ENCODE measurements at regions not wholly inside any gene's neighbourhood (a gene's known extent, or its start where the extent isn't known, plus 50 kb on each side); places are given as distances from the start of the nearest gene placed in this dataset.

DNA sequence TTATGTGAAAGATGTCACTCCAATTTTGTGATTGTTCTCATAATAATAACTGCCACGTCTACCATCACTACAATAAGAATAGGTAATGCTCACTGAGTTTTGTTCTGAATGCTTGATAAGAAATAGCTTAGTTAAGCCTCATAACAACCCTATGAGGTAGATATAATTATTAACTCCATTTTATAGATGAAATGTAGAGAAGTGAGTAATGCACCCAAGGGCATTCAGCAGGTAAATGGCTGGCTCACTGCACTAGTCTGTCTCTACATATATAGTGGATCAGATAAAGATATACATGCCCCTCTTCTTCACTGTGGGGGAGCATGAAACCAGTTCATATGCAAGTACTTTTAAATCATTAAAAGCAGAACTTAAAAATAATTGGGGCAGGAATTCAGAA, 65.8 kb upstream of the SLC4A4 start:
- Mint-ChIP-seq H3K9me3 (no peaks in the 10 kb centered on the region), H3K4me3 (no peak overlapping the region), H3K36me3 (no peaks in the 10 kb centered on the region), H3K27ac (no peak overlapping the region), H3K27me3 (peaks cover 2% of the 10 kb centered on the region), H3K4me1 (ENCODE audit: low read depth) (peaks cover 14% of the 10 kb centered on the region)
- no peak for DNase-seq
- ChIA-PET CTCF (interaction anchor here (0.7 kb wide), 1 partner anchor 972 kb away, joined by 3 read pairs; no protein-coding TSS in a partner anchor), POLR2A (no interaction called here)
- intact Hi-C loops (cut with micrococcal nuclease) = loop anchor here (5.0 kb wide), 1 partner anchor 439 kb away; no protein-coding TSS in a partner anchor

DNA sequence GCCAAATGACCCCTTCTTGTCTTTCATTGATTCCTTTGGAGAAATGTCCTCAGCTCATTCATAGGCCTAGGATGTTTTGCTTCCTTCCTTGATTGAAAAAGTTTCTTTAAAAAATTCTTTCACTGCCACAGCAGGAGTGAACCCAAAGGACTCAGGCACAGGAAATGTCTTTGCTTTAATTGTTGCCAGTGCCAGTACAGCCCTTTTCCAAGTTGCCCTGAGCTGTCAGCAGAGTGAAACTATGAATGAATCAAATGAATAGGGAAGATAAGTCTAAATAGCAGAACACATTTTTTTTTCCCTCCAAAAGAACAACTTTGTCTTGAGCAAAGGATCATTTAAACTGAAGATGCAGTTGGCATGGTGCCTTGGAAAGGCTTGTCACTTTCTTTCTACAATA, 63.8 kb upstream of the SLC4A4 start:
- CTCF ChIA-PET = interaction anchor here (0.7 kb wide), 1 partner anchor 90 kb away, joined by 4 read pairs; no protein-coding TSS in a partner anchor
- no peak for DNase-seq
- Mint-ChIP-seq H3K4me3 (no peak overlapping the region), H3K27ac (no peak overlapping the region), H3K27me3 (peaks cover 2% of the 10 kb centered on the region), H3K9me3 (no peaks in the 10 kb centered on the region), H3K4me1 (ENCODE audit: low read depth) (peaks cover 14% of the 10 kb centered on the region), H3K36me3 (no peaks in the 10 kb centered on the region)
- intact Hi-C loops (cut with micrococcal nuclease) = no loop called here
- POLR2A ChIA-PET = no interaction called here

DNA sequence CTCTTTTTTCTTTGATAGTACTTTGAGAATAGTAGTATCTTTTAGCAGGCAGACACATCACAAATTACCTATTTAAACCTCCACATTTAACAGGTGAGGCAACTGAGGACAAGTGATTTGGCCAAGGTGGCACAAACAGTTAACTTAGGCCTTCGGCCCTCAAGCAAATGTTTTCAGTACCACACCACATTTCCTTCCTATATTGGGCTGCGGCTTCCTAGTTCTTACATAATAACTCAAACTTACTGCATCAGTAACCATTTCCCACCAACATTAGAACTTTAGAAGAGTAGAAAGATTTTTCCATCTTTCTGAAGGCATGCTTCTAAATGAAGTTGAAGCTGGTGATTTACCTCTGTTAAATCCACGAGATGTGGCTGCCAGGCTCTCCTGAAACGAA, 63.2 kb upstream of the SLC4A4 start:
- Mint-ChIP-seq H3K27ac (no peak overlapping the region), H3K4me1 (ENCODE audit: low read depth) (peaks cover 14% of the 10 kb centered on the region), H3K27me3 (peaks cover 2% of the 10 kb centered on the region), H3K36me3 (no peaks in the 10 kb centered on the region), H3K4me3 (no peak overlapping the region), H3K9me3 (no peaks in the 10 kb centered on the region)
- POLR2A ChIA-PET = no interaction called here
- intact Hi-C loops (cut with micrococcal nuclease) = no loop called here
- no peak for DNase-seq
- CTCF ChIA-PET = no interaction called here

DNA sequence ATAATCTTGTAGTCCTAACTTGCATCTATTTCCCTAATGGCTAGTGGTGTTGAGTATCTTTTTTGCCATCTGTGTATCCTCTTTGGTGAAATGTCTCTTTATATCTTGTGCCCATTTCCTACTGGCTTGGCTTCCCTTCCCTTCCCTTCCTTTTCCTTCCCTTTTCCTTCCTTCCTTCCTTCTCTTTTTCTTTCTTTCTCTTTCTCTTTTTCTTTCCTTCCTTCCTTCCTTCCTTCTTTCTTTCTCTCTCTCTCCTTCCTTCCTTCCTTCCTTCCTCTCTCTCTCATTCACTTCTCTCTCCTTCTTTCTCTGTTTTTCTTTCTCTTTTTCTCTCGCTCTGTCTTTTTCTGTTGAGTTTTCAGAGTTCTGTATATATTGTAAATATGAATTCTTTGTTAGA, 61.5 kb upstream of the SLC4A4 start:
- no peak for DNase-seq
- POLR2A ChIA-PET = no interaction called here
- no peaks in the 10 kb centered on the region for H3K36me3 Mint-ChIP-seq
- no peak overlapping the region for H3K4me3 Mint-ChIP-seq
- CTCF ChIA-PET = no interaction called here
- H3K27me3 Mint-ChIP-seq = no peaks in the 10 kb centered on the region
- intact Hi-C loops (cut with micrococcal nuclease) = no loop called here
- H3K9me3 Mint-ChIP-seq = no peaks in the 10 kb centered on the region
- H3K4me1 Mint-ChIP-seq (ENCODE audit: low read depth) = peaks cover 14% of the 10 kb centered on the region
- no peak overlapping the region for H3K27ac Mint-ChIP-seq

DNA sequence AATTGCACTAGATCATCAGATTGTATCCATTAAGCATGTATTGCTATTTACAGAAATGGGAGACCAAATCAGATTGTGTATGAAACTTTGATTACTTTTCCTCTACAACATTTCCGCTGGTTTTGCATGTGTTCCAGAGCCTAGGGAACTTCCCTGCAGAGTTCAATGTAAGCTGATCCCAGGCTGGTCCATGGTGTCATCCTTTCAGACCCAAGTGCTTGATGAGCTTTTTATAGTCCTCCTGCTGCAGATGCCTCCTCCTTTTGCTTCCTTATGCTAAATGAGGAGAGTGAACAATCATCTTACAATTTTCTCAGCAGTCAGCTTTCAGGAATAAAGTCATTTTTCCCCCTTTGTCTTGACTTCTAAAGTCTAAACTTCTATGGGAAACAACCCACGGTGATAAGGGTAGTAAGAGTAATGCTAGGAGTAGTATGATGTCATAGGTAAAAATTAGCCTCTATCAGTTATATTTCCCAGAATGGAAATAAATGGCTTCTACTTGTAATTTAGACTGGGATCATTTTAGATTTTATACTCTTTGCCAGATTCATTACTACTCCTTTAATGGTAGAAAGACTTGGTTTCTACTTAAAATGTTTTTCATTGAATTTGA, 55.1 kb upstream of the SLC4A4 start:
- no peak for DNase-seq
- Mint-ChIP-seq H3K4me3 (no peak overlapping the region), H3K27me3 (no peaks in the 10 kb centered on the region), H3K9me3 (no peaks in the 10 kb centered on the region), H3K27ac (no peak overlapping the region), H3K4me1 (ENCODE audit: low read depth) (no peaks in the 10 kb centered on the region), H3K36me3 (no peaks in the 10 kb centered on the region)
- ChIA-PET CTCF (no interaction called here), POLR2A (no interaction called here)
- intact Hi-C loops (cut with micrococcal nuclease) = no loop called here

DNA sequence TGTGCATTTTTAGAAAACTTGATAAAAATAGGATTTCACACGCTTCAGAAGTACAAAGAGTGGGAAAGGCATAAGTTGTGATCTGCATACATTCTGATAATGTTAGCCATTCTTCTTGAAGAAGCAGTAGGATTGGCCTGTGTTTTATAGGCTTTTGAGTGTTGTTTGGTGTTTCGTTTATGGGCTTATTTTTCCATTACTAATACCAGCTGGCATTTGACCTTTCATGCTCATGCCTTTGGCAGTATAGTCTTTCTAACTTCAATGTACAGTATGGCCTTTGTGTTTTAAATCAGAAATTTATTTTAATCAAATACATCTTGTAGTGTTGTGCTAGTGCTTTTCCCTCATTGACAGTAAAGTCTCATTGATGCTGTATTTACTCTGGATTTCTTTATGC, 51.5 kb upstream of the SLC4A4 start:
- POLR2A ChIA-PET = no interaction called here
- CTCF ChIA-PET = no interaction called here
- no peaks in the 10 kb centered on the region for H3K9me3 Mint-ChIP-seq

DNA sequence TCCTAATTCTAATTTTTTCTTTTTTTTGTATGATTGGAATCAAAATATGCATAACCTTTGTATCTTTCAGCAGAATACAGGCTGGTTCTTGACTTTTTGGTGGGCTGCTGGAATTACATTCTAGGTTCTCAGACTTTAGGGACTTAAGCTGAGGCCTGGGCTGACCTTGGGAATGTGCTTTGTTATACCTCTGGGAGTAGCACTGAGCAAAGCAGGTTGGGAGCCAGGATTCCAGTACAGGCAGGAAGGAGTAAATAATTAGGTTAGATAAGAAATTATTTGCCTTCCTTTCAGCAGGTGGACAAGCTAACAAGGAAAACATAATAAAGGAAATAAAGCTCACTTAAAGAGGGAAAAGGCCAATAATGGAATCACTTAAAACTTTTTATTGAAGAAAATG, 49.9 kb upstream of the SLC4A4 start:
- DNase-seq = no peak
- no peaks in the 10 kb centered on the region for H3K36me3 Mint-ChIP-seq
- no peaks in the 10 kb centered on the region for H3K27me3 Mint-ChIP-seq
- H3K9me3 Mint-ChIP-seq = no peaks in the 10 kb centered on the region
- no peak overlapping the region for H3K27ac Mint-ChIP-seq
- ChIA-PET POLR2A (no interaction called here), CTCF (no interaction called here)
- H3K4me3 Mint-ChIP-seq = no peak overlapping the region
- intact Hi-C loops (cut with micrococcal nuclease) = no loop called here
- no peaks in the 10 kb centered on the region for H3K4me1 Mint-ChIP-seq (ENCODE audit: low read depth)

More for the DNA sequence above, 51.5 kb upstream of the SLC4A4 start:
- H3K4me3 Mint-ChIP-seq = no peak overlapping the region
- DNase-seq = no peak
- H3K27me3 Mint-ChIP-seq = no peaks in the 10 kb centered on the region
- no peak overlapping the region for H3K27ac Mint-ChIP-seq
- H3K4me1 Mint-ChIP-seq (ENCODE audit: low read depth) = no peaks in the 10 kb centered on the region
- intact Hi-C loops (cut with micrococcal nuclease) = no loop called here
- no peaks in the 10 kb centered on the region for H3K36me3 Mint-ChIP-seq

All from activated CD4-positive, alpha-beta memory T cell treated with anti-CD3 and anti-CD28 coated beads for 36 hours (primary cell).